Panc1 (cell line): ENCODE measurements at regions not wholly inside any gene's neighbourhood (a gene's known extent, or its start where the extent isn't known, plus 50 kb on each side); places are given as distances from the start of the nearest gene placed in this dataset.

Source experiments
- ATAC-seq: fragments of 200-7000 bp; cut with Tn5 transposase; 2 replicates; pipeline ENCODE4 v1.9.1; 2020; ENCODE audit warnings: mild to moderate bottlenecking, moderate library complexity
- BruUV-seq: library from RNA; stranded (reverse); fragments of 400-500 nt; replicated peaks from 2 replicates; lab custom pipeline; 2021; lab: Mats Ljungman, UMichigan
- CTCF ChIA-PET: fragments of 300-600 bp; sonication (Branson Sonifier 250); formaldehyde crosslinking; loops from one replicate; lab custom pipeline; 2022; ENCODE audit warnings: antibody characterized with exemption; lab: Charles Lee
- POLR2A ChIA-PET: fragments of 300-600 bp; sonication (Branson Sonifier 250); formaldehyde crosslinking; loops from one replicate; lab custom pipeline; 2022; ENCODE audit warnings: antibody characterized with exemption; lab: Charles Lee
- DNase-seq: peaks from one replicate; pipeline ENCODE4 v3.0.0-alpha.2; 2010; ENCODE audit warnings: low read depth, low spot score
- H3K27ac ChIP-seq: 2 replicates; pipeline ENCODE4 v1.5.1; 2011; ENCODE audit warnings: mild to moderate bottlenecking, low read length, inconsistent platforms
- H3K27me3 ChIP-seq: fragments of 200-500 bp; sonication (Bioruptor generic); 2 replicates; pipeline ENCODE4 v1.6.0; 2014; ENCODE audit warnings: low read length, inconsistent platforms; ENCODE audit not compliant: control insufficient read depth, insufficient read depth
- H3K36me3 ChIP-seq: fragments of 200-500 bp; sonication (Bioruptor generic); 2 replicates; pipeline ENCODE4 v1.5.1; 2014; ENCODE audit warnings: inconsistent platforms, mild to moderate bottlenecking, low read length, moderate library complexity; ENCODE audit not compliant: control insufficient read depth, insufficient read depth
- H3K4me1 ChIP-seq: 2 replicates; pipeline ENCODE4 v1.5.1; 2011; ENCODE audit warnings: inconsistent platforms, mild to moderate bottlenecking, low read length, moderate library complexity; ENCODE audit not compliant: control insufficient read depth, insufficient read depth
- H3K4me3 ChIP-seq, 2 experiments: 2 replicates each; pipeline ENCODE4 v1.5.1; 2011 to 2012; ENCODE audit warnings: low read depth in 2 of 2, low read length in 2 of 2, mild to moderate bottlenecking in 2 of 2, inconsistent platforms in 1 of 2, moderate library complexity in 1 of 2
- H3K9me3 ChIP-seq: fragments of 200-500 bp; sonication (Bioruptor generic); 2 replicates; pipeline ENCODE4 v1.5.1; 2014; ENCODE audit warnings: low read depth, mild to moderate bottlenecking, inconsistent platforms, low read length, moderate library complexity; ENCODE audit not compliant: control insufficient read depth, insufficient read depth
- CTCF ChIP-seq: fragments of 450-650 bp; IDR thresholded peaks from 2 replicates; pipeline ENCODE4 v1.5.1; 2017; ENCODE audit warnings: mild to moderate bottlenecking
- POLR2AphosphoS5 ChIP-seq: IDR thresholded peaks from 2 replicates; pipeline ENCODE4 v1.6.1; 2012; ENCODE audit warnings: mild to moderate bottlenecking, low read depth, low read length, moderate library complexity
- SIN3A ChIP-seq: IDR thresholded peaks from 2 replicates; pipeline ENCODE4 v1.6.1; 2012; ENCODE audit warnings: low read depth, mild to moderate bottlenecking, low read length, moderate library complexity, borderline replicate concordance; ENCODE audit not compliant: insufficient read depth
- TCF7L2 ChIP-seq: IDR thresholded peaks from 2 replicates; pipeline ENCODE4 v1.6.1; 2011; ENCODE audit warnings: mild to moderate bottlenecking, low read depth, low read length, inconsistent platforms
- in situ Hi-C: cut with HindIII; loops from 2 replicates; pipeline ENCODE4 v1.10.0; 2016; ENCODE audit warnings: low sequenced_read_pairs, low pct_unique_long_range_greater_than_20kb
- intact Hi-C: fragments of 100-400 bp; cut with micrococcal nuclease; formaldehyde crosslinking; loops from one replicate; pipeline ENCODE4 v1.10.0; 2022; ENCODE audit not compliant: unreplicated experiment
- TF ChIP-seq, protein P1 (sequence below), 2 experiments: IDR thresholded peaks; 2 replicates each; pipeline ENCODE4 v1.6.1; 2011 to 2012; ENCODE audit warnings: low read depth in 2 of 2, control low read depth in 1 of 2, low read length in 1 of 2, mild to moderate bottlenecking in 1 of 2, moderate library complexity in 1 of 2; ENCODE audit not compliant: insufficient read depth in 1 of 2

DNA sequence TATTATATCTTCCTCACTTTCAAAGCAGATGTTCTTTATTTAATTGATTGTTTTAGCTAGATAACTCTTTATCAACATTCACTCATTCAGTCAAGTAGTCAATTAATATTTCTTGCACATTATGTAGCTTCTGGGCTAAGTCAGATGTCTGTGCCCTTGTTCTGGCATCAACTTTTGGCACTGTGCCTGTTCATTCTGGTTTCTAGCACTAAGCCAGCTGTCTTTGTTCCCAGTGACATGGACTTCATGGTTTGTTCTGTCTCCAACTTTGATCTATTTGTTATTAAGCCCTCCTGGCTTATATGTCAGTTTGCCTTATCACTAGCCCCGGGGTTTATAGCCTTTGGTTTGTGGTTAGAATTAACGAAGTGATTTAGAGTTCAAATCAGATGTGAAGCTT lies 247.9 kb upstream of the SYT4 start:
- intact Hi-C loops: no loop called here
- Histone ChIP-seq H3K4me1 (no peaks in the 10 kb centered on the region), H3K4me3 (no peak overlapping the region), H3K27ac (no peak overlapping the region), H3K9me3 (no peaks in the 10 kb centered on the region), H3K36me3 (no peaks in the 10 kb centered on the region), H3K27me3 (no peaks in the 10 kb centered on the region)
- DNase-seq: no peak
- TF ChIP-seq SIN3A (no peak), CTCF (no peak), TCF7L2 (no peak), POLR2AphosphoS5 (no peak)
- TF ChIP-seq, protein P1, sequence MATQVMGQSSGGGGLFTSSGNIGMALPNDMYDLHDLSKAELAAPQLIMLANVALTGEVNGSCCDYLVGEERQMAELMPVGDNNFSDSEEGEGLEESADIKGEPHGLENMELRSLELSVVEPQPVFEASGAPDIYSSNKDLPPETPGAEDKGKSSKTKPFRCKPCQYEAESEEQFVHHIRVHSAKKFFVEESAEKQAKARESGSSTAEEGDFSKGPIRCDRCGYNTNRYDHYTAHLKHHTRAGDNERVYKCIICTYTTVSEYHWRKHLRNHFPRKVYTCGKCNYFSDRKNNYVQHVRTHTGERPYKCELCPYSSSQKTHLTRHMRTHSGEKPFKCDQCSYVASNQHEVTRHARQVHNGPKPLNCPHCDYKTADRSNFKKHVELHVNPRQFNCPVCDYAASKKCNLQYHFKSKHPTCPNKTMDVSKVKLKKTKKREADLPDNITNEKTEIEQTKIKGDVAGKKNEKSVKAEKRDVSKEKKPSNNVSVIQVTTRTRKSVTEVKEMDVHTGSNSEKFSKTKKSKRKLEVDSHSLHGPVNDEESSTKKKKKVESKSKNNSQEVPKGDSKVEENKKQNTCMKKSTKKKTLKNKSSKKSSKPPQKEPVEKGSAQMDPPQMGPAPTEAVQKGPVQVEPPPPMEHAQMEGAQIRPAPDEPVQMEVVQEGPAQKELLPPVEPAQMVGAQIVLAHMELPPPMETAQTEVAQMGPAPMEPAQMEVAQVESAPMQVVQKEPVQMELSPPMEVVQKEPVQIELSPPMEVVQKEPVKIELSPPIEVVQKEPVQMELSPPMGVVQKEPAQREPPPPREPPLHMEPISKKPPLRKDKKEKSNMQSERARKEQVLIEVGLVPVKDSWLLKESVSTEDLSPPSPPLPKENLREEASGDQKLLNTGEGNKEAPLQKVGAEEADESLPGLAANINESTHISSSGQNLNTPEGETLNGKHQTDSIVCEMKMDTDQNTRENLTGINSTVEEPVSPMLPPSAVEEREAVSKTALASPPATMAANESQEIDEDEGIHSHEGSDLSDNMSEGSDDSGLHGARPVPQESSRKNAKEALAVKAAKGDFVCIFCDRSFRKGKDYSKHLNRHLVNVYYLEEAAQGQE (IDR thresholded peaks at IDR 0.05; ENCODE audit: insufficient read depth in 1 of 2, low read depth in 2 of 2, low read length in 1 of 2): no peak
- in situ Hi-C loops: no loop called here
- no peak for ATAC-seq
- no TSS peak for BruUV-seq
- ChIA-PET CTCF (no interaction called here), POLR2A (no interaction called here)

- POLR2A ChIA-PET: no interaction called here
- TF ChIP-seq, protein P1 (IDR thresholded peaks at IDR 0.05; ENCODE audit: insufficient read depth in 1 of 2, low read depth in 2 of 2, low read length in 1 of 2): no peak
- TF ChIP-seq SIN3A (no peak), TCF7L2 (no peak), CTCF (no peak), POLR2AphosphoS5 (no peak)
These were observed 249.3 kb upstream of the SYT4 start for GRCh38 chr18:43526426-43527145.

More at GRCh38 chr18:43526426-43527145, 249.3 kb upstream of the SYT4 start:
- Histone ChIP-seq H3K27me3 (no peaks in the 10 kb centered on the region), H3K4me3 (no peak overlapping the region), H3K4me1 (no peaks in the 10 kb centered on the region), H3K27ac (no peak overlapping the region), H3K9me3 (no peaks in the 10 kb centered on the region), H3K36me3 (no peaks in the 10 kb centered on the region)
- intact Hi-C loops (no loop called here), in situ Hi-C loops (no loop called here)
- no peak for DNase-seq
- CTCF ChIA-PET: no interaction called here
- ATAC-seq: no peak
- BruUV-seq: no TSS peak
